Activated naive CD4-positive, alpha-beta T cell treated with anti-CD3 and anti-CD28 coated beads, Interleukin-2, amount 50 U/mL, for 24 hours (primary cell): ENCODE measurements at regions not wholly inside any gene's neighbourhood (a gene's known extent, or its start where the extent isn't known, plus 50 kb on each side); places are given as distances from the start of the nearest gene placed in this dataset.
"Not testable (repeated sequence)": the region's sequence is repeated elsewhere in the genome, so short reads cannot be mapped to it uniquely, and the experiment has no call there.

Experiments
- H3K27ac Mint-ChIP-seq: one replicate; pipeline ENCODE4 v1.8.0; 2021; ENCODE audit warnings: mild to moderate bottlenecking, mixed read lengths
- H3K27me3 Mint-ChIP-seq: one replicate; pipeline ENCODE4 v1.8.0; 2021; ENCODE audit warnings: mixed read lengths
- H3K36me3 Mint-ChIP-seq: one replicate; pipeline ENCODE4 v1.8.0; 2021; ENCODE audit warnings: mixed read lengths
- H3K4me1 Mint-ChIP-seq: one replicate; pipeline ENCODE4 v1.8.0; 2021; ENCODE audit warnings: mixed read lengths
- H3K4me3 Mint-ChIP-seq: one replicate; pipeline ENCODE4 v1.8.0; 2021; ENCODE audit warnings: mild to moderate bottlenecking, mixed read lengths
- H3K9me3 Mint-ChIP-seq: one replicate; pipeline ENCODE4 v1.8.0; 2021; ENCODE audit warnings: mixed read lengths

DNA sequence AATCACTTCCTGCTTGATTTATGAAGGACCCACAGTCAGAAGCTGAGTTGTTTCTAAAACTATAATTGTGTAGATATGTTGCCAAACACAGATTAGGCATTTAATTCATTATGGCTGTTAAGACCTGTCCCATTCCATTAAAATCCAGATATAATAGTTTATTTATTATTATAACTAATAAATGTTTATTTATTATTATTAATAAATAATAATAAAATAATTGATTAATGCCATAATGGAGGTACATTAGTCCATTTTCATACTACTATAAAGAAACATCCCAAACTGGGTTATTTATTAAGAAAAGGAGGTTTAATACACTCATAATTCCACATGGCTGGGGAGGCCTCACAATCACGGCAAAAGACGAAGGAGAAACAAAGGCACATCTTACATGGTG, 1240.9 kb downstream of the CDH11 start:
- Mint-ChIP-seq H3K4me1 (no peaks in the 10 kb centered on the region), H3K27me3 (no peaks in the 10 kb centered on the region), H3K9me3 (peaks cover 25% of the 10 kb centered on the region)

DNA sequence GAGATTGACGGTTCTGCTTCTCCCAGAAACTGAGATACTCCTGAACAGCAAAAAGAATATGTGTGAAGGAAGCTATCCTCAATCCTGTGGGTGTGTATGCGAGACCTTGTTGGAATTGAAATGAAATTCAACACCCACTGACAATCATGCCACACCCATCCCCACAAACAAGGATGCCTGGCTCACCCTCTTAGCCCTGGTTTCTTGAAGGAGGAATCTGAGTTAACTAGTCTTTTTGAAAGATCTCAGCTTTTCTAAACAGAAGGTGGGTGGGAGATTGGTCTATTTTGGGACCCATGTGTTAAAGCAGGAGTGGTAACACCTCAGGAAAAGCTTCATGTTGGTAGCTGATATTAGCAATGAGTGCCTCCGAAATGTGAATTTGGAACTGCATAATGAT, 1244.5 kb downstream of the CDH11 start:
- Mint-ChIP-seq H3K4me1 (no peaks in the 10 kb centered on the region), H3K27me3 (no peaks in the 10 kb centered on the region), H3K36me3 (no peaks in the 10 kb centered on the region), H3K27ac (no peak overlapping the region), H3K4me3 (no peak overlapping the region), H3K9me3 (peaks cover 27% of the 10 kb centered on the region)

More for the DNA sequence above, 1240.9 kb downstream of the CDH11 start:
- Mint-ChIP-seq H3K4me3 (no peak overlapping the region), H3K36me3 (no peaks in the 10 kb centered on the region), H3K27ac (no peak overlapping the region)

DNA sequence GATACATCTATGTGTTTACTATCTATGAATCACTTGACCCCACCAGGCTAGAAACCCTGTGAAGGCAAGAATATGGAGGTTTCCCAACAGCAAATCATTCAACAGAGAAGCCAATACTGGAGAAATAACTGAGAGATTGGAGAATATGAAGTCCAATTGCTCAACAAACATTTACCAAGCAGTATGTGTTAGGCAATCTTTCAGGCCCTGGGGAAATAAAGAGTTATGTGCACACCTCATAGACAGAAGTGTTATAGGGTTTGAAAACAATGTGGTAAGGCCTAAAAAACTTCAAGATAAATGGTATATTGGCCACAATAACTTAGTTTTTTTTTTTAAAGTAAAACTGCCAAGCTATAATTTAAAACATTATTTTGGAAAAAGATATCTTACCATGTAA, 1245.8 kb downstream of the CDH11 start:
- H3K9me3 Mint-ChIP-seq, result peaks cover 26% of the 10 kb centered on the region
- no peaks in the 10 kb centered on the region for H3K4me1 Mint-ChIP-seq
- H3K27ac Mint-ChIP-seq, result no peak overlapping the region
- no peaks in the 10 kb centered on the region for H3K27me3 Mint-ChIP-seq
- H3K4me3 Mint-ChIP-seq, result no peak overlapping the region
- H3K36me3 Mint-ChIP-seq, result no peaks in the 10 kb centered on the region

DNA sequence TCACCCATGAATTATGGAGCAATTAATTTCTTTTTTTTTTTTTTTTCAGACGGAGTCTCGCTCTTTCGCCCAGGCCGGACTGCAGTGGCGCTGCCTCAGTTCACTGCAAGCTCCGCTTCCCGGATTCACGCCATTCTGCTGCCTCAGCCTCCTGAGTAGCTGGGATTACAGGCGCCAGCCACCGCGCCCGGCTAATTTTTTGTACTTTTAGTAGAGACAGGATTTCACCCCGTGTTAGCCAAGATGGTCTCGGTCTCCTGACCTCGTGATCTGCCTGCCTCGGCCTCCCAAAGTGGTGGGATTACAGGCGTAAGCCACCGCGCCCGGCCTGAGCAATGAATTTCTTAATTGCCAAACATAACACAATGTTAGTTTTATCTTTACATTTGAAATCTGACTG, 1261.2 kb downstream of the CDH11 start:
- not testable (repeated sequence) for H3K4me3 Mint-ChIP-seq, H3K9me3 Mint-ChIP-seq, H3K27ac Mint-ChIP-seq, H3K36me3 Mint-ChIP-seq, H3K4me1 Mint-ChIP-seq, H3K27me3 Mint-ChIP-seq

DNA sequence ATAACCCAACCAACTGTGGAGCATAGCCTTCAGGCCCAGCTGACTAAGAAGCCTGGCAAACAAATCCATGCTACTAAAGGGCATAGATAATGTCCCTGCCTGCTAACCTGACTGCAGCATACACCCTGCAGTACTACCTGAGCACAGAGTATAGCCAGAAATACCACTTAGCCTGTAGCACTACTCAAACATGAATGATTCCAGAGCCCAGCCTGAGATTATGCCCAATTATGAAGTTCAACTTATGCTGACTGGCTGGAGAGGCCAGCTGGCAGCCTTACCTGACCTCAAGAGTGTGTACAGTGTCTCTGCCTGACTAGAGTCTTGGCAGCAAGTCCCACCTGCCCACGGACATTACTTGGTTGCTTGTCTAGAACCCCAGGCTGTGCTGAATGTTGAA, 1265.3 kb downstream of the CDH11 start:
- Mint-ChIP-seq H3K4me1 (no peaks in the 10 kb centered on the region), H3K27me3 (no peaks in the 10 kb centered on the region), H3K4me3 (no peak overlapping the region), H3K27ac (no peak overlapping the region), H3K36me3 (no peaks in the 10 kb centered on the region), H3K9me3 (no peaks in the 10 kb centered on the region)

DNA sequence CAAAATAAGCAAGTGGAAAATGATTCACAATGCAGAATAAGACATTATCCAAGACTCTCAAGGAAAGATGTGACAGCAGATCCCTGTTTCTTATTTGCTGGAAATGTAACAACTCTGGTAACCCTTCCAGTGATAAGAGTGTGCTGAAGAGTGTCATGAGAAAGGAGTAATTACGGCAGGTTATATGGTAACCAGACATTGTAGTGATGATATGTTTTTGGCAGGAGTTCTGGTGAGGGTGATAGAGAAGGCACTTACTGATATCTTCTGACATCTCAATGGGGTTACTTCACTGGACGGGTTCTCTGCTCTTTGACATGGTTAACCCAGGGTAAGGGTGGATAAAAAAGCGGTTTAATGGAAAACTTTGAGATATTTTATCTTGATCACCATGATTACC, 1270.9 kb downstream of the CDH11 start:
- Mint-ChIP-seq H3K9me3 (peaks cover 7% of the 10 kb centered on the region), H3K36me3 (no peaks in the 10 kb centered on the region), H3K4me1 (no peaks in the 10 kb centered on the region), H3K27me3 (no peaks in the 10 kb centered on the region), H3K27ac (no peak overlapping the region), H3K4me3 (no peak overlapping the region)

DNA sequence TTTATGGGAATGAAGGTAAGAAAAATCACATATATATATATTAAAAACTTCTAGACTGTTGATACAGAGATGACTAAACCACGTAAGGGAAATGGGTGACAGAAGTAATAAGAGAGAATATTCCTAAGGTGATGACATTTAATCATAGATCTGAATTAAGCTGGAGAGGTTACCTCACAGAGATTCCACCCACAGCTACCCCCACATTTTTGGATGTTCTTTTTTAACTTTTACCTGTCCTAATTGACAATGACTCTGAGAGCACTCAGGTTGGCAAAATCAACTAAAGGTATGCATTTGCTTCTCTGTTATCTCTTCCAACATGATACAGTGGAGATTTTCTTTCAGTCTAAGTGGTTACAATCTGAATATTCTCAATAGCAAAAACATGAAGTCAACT, 1280.6 kb downstream of the CDH11 start:
- Mint-ChIP-seq H3K27me3 (no peaks in the 10 kb centered on the region), H3K4me3 (no peak overlapping the region), H3K4me1 (no peaks in the 10 kb centered on the region), H3K9me3 (peaks cover 28% of the 10 kb centered on the region), H3K27ac (no peak overlapping the region), H3K36me3 (no peaks in the 10 kb centered on the region)

DNA sequence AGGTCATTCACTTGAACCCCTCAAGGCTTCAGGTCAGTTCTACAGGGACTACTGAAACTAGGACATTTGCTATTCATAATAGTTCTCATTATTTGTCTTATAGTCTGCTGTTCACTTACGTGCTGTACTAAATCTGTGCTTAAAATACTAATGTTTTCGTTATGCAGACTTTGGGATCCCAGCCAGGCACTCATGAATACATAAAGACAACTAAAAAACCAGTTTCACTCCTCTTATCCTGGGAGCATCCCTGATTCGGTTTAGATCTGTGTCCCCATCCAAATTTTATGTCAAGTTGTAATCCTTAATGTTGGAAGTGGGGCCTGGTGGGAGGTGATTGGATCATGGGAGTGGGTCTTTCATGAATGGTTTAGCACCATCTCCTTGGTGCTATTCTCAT, 1291.8 kb downstream of the CDH11 start:
- peaks cover 12% of the 10 kb centered on the region for H3K9me3 Mint-ChIP-seq
- H3K4me3 Mint-ChIP-seq, result no peak overlapping the region
- H3K4me1 Mint-ChIP-seq, result no peaks in the 10 kb centered on the region
- no peak overlapping the region for H3K27ac Mint-ChIP-seq
- H3K36me3 Mint-ChIP-seq, result no peaks in the 10 kb centered on the region
- H3K27me3 Mint-ChIP-seq, result no peaks in the 10 kb centered on the region

DNA sequence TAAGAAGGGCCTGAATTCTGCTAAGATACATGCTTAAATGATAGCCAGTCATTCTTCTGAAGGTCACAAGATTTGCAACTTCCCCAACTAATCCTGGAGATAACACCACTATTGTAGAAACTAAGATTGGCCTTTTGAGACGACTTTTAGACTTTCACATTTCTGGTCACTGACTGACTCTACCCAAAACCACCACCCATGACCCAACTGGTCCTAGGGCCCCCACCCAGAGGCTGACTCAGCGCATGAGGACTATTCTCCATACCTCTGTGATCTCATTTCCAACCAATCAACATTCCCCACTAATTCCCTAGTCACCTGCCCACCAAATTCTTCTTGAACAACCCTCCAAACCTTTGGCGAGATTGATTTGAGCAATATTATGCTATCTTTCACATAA, 1299.0 kb downstream of the CDH11 start:
- Mint-ChIP-seq H3K9me3 (peaks cover 14% of the 10 kb centered on the region), H3K4me3 (no peak overlapping the region), H3K36me3 (no peaks in the 10 kb centered on the region), H3K27me3 (no peaks in the 10 kb centered on the region), H3K27ac (no peak overlapping the region), H3K4me1 (no peaks in the 10 kb centered on the region)

DNA sequence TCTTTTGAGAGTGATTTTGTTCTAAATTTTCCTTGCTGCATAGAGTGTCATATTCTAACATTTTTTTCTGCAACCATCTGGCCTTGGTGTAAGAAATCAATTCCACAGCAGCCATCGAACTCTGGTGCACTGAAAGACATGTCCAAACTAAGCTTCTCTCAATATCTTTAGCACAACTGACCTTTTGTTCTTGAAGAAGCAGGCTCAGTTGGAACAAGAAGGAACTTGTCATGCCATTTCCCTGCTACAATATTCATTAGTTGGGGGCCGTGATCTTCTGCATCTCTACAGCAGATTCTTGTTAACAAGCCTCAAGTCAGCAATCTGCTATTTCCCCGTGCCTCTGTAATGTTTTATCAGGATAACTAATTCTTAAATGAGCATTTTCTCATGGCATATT, 1305.6 kb downstream of the CDH11 start:
- Mint-ChIP-seq H3K9me3 (peaks cover 7% of the 10 kb centered on the region), H3K4me3 (no peak overlapping the region), H3K27ac (no peak overlapping the region), H3K27me3 (no peaks in the 10 kb centered on the region), H3K36me3 (no peaks in the 10 kb centered on the region), H3K4me1 (no peaks in the 10 kb centered on the region)

DNA sequence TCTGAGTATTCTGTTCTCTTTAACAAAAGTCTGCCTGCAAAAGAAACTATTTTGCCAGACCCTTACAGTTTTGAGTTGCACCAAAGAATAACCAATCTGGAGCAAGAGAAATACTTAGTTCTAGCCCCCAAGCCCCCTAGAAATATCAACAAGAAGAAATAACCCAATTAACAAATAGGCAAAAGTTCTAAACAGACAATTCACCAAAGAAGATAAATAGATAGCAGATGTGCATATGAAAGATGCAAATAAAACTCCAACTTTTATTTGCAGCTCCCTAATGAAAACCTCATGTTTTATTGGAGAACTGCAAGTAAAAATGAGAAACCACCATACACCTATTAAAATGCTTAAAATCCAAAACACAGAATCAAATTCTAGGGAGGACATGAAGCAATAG, 1308.0 kb downstream of the CDH11 start:
- H3K9me3 Mint-ChIP-seq, result no peaks in the 10 kb centered on the region
- no peaks in the 10 kb centered on the region for H3K27me3 Mint-ChIP-seq
- H3K36me3 Mint-ChIP-seq, result no peaks in the 10 kb centered on the region
- no peaks in the 10 kb centered on the region for H3K4me1 Mint-ChIP-seq
- no peak overlapping the region for H3K27ac Mint-ChIP-seq
- H3K4me3 Mint-ChIP-seq, result no peak overlapping the region

DNA sequence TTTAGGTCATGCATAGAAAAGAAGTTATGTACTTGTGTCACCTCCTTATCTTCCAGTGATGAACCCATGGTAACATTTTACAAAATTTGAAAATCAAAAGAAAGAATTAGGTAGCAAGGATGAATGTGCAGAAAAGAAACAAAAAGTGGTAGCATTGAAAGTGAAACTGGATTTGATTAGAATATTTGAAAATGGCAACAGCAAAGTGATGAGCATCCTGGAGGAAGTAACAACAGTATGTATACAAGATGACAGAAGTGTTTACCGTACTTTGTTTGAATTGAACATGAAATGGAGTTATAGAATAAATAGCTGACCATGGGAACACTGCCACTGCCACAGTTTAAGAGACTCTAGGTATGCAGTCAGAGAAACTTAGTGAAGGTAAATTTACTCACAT, 1313.1 kb downstream of the CDH11 start:
- H3K9me3 Mint-ChIP-seq, result peaks cover 4% of the 10 kb centered on the region
- no peak overlapping the region for H3K27ac Mint-ChIP-seq
- no peaks in the 10 kb centered on the region for H3K4me1 Mint-ChIP-seq
- H3K36me3 Mint-ChIP-seq, result no peaks in the 10 kb centered on the region
- no peaks in the 10 kb centered on the region for H3K27me3 Mint-ChIP-seq
- H3K4me3 Mint-ChIP-seq, result no peak overlapping the region

DNA sequence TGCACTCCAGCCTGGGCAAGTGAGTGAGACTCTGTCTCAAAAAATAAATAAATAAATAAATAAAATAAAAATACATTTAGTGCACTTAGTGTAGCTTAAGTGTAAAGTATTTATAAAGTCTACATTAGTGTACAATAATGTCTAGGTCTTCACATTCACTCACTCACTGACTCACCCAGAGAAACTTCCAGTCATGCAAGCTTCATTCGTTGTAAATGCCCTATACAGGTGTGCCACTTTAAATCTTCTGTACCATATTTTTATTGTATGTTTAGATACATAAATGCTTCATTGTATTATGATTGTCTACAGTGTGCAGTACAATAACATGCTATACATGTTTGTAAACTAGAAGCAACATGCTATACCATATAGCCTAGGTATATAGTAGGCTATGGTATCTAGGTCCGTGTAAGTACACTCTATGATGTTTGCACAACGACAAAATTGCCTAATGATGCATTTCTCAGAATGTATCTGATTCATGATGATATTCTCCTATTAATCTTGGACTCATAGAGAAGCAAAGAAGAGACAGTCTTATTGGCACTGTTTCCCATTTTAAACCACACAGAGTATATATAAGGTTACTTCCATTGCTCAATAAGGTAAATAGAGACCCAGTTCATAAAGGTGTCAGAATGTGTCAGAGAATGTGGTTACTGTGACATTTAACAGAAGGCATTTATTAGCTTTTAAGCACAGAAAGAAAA, 1314.9 kb downstream of the CDH11 start:
- H3K4me1 Mint-ChIP-seq, result no peaks in the 10 kb centered on the region
- H3K9me3 Mint-ChIP-seq, result peaks cover 4% of the 10 kb centered on the region
- no peak overlapping the region for H3K4me3 Mint-ChIP-seq
- H3K27ac Mint-ChIP-seq, result no peak overlapping the region
- H3K36me3 Mint-ChIP-seq, result no peaks in the 10 kb centered on the region
- no peaks in the 10 kb centered on the region for H3K27me3 Mint-ChIP-seq

DNA sequence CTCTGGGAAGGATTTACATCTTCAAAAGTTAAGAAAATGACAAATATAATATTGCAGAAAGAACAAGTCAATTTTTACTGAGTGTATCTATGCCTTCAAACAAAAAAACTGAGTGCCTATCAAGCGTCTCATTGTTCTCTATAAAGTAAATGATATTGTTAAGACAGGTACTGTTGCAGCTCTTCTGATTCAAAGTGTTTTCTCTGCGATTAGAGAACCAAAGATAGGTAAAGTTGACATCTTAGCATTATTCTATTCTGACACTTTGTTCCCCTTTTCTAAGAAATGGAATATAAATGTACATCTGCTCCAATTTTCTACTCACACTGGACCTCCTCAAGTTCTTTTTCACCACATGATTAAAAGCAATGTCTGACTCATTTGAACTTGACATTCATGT, 1317.7 kb downstream of the CDH11 start:
- H3K4me1 Mint-ChIP-seq, result no peaks in the 10 kb centered on the region
- H3K9me3 Mint-ChIP-seq, result peaks cover 13% of the 10 kb centered on the region
- H3K36me3 Mint-ChIP-seq, result no peaks in the 10 kb centered on the region
- H3K27ac Mint-ChIP-seq, result no peak overlapping the region
- H3K27me3 Mint-ChIP-seq, result no peaks in the 10 kb centered on the region
- no peak overlapping the region for H3K4me3 Mint-ChIP-seq

DNA sequence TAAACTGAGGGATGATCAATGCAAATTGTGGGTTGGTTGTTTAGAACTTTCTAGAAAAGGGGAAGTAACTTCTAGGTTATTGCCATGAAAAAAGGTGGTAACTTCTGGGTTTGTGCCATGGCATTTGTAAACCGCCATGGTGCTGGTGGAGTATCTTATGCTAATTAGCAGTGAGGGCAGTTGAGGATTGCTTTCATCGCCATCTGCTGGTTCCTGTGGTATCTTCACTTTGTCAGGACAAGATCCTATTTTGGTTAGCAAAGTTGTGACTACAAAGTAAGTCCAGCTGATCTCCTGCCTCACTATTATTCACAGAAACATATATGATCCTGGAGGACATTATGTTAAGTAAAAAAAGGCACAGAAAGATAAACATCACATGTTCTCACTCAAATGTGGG, 1332.3 kb downstream of the CDH11 start:
- H3K4me3 Mint-ChIP-seq, result no peak overlapping the region
- no peaks in the 10 kb centered on the region for H3K36me3 Mint-ChIP-seq
- H3K9me3 Mint-ChIP-seq, result peaks cover 13% of the 10 kb centered on the region
- H3K27ac Mint-ChIP-seq, result no peak overlapping the region
- no peaks in the 10 kb centered on the region for H3K4me1 Mint-ChIP-seq
- no peaks in the 10 kb centered on the region for H3K27me3 Mint-ChIP-seq

DNA sequence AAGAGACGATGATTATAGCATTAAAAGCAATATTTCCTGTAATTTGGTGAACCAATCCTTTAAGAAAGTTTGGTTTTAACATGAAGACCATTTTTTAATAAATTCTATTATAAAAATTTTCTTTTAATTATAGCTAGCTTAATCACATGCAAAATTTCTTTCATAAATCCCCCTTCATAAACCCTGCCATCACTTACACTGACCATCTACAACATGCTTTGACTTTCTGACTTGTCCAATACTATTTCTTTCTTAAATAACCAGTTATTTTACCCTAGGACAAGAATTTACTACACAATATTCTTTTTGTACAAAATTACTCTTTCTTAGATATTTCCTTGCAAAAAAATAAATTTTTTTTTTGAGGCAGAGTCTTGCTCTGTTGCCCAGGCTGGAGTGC, 1334.8 kb downstream of the CDH11 start:
- Mint-ChIP-seq H3K27ac (no peak overlapping the region), H3K4me1 (no peaks in the 10 kb centered on the region), H3K9me3 (peaks cover 20% of the 10 kb centered on the region), H3K36me3 (no peaks in the 10 kb centered on the region), H3K4me3 (no peak overlapping the region), H3K27me3 (no peaks in the 10 kb centered on the region)

DNA sequence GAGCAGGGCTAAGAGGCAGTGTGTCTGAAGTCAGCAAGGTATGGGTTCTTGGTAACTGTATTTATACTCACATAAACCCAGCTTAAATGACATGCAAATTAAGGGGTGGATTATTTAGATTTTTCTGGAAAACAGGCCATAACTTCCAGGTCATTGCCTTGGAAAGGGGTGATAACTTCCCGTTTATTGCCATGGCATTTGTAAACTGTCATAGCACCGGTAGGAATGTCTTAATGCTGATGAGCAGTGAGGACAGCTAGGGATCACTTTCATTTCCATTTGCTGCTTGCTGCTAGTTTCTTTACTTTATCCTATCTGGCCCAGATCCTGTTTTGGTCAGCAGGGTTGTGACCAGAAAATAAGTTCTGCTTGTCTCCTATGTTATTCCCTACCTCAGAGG, 1336.7 kb downstream of the CDH11 start:
- Mint-ChIP-seq H3K4me1 (no peaks in the 10 kb centered on the region), H3K27me3 (no peaks in the 10 kb centered on the region), H3K9me3 (peaks cover 20% of the 10 kb centered on the region), H3K36me3 (no peaks in the 10 kb centered on the region), H3K4me3 (no peak overlapping the region), H3K27ac (no peak overlapping the region)
